Upper lobe of right lung (tissue), 1 donor: ENCODE measurements at regions not wholly inside any gene's neighbourhood (a gene's known extent, or its start where the extent isn't known, plus 50 kb on each side); places are given as distances from the start of the nearest gene placed in this dataset.

Source experiments
- ATAC-seq: fragments of 200-7000 bp; cut with Tn5 transposase; one replicate; pipeline ENCODE4 v1.9.1; 2020; ENCODE audit warnings: mild to moderate bottlenecking, moderate library complexity
- DNase-seq: peaks from one replicate; pipeline ENCODE4 v3.0.0-alpha.2; 2020
- H3K27ac ChIP-seq: fragments of 200-600 bp; one replicate; pipeline ENCODE4 v1.8.0; 2022
- H3K27me3 ChIP-seq: fragments of 200-600 bp; one replicate; pipeline ENCODE4 v1.8.0; 2022; ENCODE audit warnings: mild to moderate bottlenecking
- H3K36me3 ChIP-seq: fragments of 200-600 bp; one replicate; pipeline ENCODE4 v1.8.0; 2022
- H3K4me1 ChIP-seq: fragments of 200-600 bp; one replicate; pipeline ENCODE4 v1.8.0; 2022
- H3K4me3 ChIP-seq: fragments of 200-600 bp; one replicate; pipeline ENCODE4 v1.8.0; 2022; ENCODE audit warnings: mild to moderate bottlenecking
- H3K9me3 ChIP-seq: fragments of 200-600 bp; one replicate; pipeline ENCODE4 v1.8.0; 2022
- intact Hi-C: fragments of 100-400 bp; cut with DNase I; formaldehyde crosslinking; loops from one replicate; pipeline ENCODE4 v1.11.0; 2022
- TF ChIP-seq, protein P1 (sequence below): fragments of 200-600 bp; IDR thresholded peaks from one replicate; pipeline ENCODE4 v1.8.0; 2022; ENCODE audit warnings: antibody characterized with exemption
- donor health status: DM: no; HTN: yes; CAD: no; lungs with severe emphysema.

DNA sequence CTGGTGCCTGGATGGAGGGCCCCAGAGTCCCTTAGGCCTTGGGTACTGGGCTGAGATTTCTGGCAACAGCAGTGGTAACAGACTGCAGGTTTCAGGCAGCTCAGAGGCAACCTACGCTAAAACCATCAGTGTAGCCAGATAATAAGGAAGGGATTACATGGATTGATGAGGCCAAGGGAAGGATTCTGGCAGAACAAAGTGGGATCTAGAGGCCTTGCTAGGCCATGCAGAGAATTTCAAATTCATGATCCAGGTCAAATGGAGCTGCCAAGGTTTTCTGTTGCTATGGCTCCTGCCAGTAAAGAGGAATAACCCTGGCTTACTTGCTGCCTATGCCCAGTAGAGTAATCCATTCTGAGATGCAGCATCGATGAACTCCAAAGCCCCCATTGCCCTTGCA lies 445.7 kb downstream of the ADRA2A start:
- H3K27me3 ChIP-seq: no peaks in the 10 kb centered on the region
- intact Hi-C loops: no loop called here
- ATAC-seq: no peak
- H3K4me1 ChIP-seq: no peaks in the 10 kb centered on the region
- no peaks in the 10 kb centered on the region for H3K36me3 ChIP-seq
- TF ChIP-seq, protein P1, sequence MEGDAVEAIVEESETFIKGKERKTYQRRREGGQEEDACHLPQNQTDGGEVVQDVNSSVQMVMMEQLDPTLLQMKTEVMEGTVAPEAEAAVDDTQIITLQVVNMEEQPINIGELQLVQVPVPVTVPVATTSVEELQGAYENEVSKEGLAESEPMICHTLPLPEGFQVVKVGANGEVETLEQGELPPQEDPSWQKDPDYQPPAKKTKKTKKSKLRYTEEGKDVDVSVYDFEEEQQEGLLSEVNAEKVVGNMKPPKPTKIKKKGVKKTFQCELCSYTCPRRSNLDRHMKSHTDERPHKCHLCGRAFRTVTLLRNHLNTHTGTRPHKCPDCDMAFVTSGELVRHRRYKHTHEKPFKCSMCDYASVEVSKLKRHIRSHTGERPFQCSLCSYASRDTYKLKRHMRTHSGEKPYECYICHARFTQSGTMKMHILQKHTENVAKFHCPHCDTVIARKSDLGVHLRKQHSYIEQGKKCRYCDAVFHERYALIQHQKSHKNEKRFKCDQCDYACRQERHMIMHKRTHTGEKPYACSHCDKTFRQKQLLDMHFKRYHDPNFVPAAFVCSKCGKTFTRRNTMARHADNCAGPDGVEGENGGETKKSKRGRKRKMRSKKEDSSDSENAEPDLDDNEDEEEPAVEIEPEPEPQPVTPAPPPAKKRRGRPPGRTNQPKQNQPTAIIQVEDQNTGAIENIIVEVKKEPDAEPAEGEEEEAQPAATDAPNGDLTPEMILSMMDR: no peak
- no peak overlapping the region for H3K4me3 ChIP-seq
- no peak overlapping the region for H3K27ac ChIP-seq
- no peak for DNase-seq
- no peaks in the 10 kb centered on the region for H3K9me3 ChIP-seq

DNA sequence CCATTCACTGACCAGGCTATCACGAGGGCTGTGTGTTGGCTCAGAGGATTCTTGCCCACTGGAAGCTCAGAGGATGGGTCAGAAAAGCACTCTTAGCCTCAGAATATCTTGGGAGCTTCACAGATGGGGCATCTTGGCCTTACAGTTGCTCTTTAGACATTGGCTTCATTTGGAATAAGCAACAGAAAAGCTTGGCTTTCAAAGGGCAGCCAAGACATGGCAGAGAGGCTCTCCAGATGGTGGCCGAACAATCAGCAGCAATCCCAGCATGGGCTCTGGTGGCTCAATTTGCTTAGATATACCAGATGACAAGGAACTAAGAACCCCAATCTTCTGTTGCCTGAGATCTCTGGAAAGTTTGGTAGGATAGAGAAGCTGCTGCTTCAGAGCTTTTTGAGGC lies 446.2 kb downstream of the ADRA2A start:
- no peaks in the 10 kb centered on the region for H3K27me3 ChIP-seq
- no peaks in the 10 kb centered on the region for H3K9me3 ChIP-seq
- H3K27ac ChIP-seq: no peak overlapping the region
- no peaks in the 10 kb centered on the region for H3K36me3 ChIP-seq
- no peaks in the 10 kb centered on the region for H3K4me1 ChIP-seq
- ATAC-seq (no peak), DNase-seq (no peak)
- TF ChIP-seq, protein P1: no peak
- no peak overlapping the region for H3K4me3 ChIP-seq
- intact Hi-C loops: no loop called here

- Histone ChIP-seq H3K36me3 (no peaks in the 10 kb centered on the region), H3K4me3 (no peak overlapping the region), H3K4me1 (no peaks in the 10 kb centered on the region), H3K27me3 (no peaks in the 10 kb centered on the region), H3K9me3 (no peaks in the 10 kb centered on the region), H3K27ac (no peak overlapping the region)
- TF ChIP-seq, protein P1: no peak
- DNase-seq: no peak
- intact Hi-C loops: no loop called here
- no peak for ATAC-seq
These were observed 447.3 kb downstream of the ADRA2A start for GRCh38 chr10:111524134-111524533.

GRCh38 chr10:111525696-111526095 lies 448.9 kb downstream of the ADRA2A start:
- intact Hi-C loops: no loop called here
- TF ChIP-seq, protein P1: no peak
- H3K27ac ChIP-seq: no peak overlapping the region
- no peaks in the 10 kb centered on the region for H3K9me3 ChIP-seq
- H3K27me3 ChIP-seq: no peaks in the 10 kb centered on the region
- DNase-seq (no peak), ATAC-seq (no peak)
- no peaks in the 10 kb centered on the region for H3K4me1 ChIP-seq
- H3K36me3 ChIP-seq: no peaks in the 10 kb centered on the region
- no peak overlapping the region for H3K4me3 ChIP-seq

DNA sequence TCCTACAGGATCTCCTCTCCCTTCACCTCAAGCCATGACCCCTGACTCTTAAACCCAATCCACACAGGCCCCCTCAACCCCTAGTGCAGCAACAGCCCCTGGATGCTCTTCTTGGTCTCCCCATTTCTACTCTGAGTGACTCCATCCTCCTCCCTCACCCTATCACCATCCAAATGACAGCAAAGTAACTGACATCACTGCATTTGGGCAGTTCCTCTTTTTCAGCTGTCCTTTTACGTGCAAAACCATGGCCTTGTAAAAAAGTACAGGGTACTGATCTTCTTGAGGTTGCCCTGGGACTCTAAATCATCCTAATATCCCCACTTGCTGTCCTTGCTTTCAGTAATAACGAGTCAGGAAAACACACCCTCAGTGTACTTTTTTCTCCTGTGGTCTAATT lies 454.9 kb downstream of the ADRA2A start:
- H3K27ac ChIP-seq: no peak overlapping the region
- H3K36me3 ChIP-seq: no peaks in the 10 kb centered on the region
- no peak overlapping the region for H3K4me3 ChIP-seq
- no peak for ATAC-seq
- TF ChIP-seq, protein P1: no peak
- intact Hi-C loops: no loop called here
- no peaks in the 10 kb centered on the region for H3K4me1 ChIP-seq
- no peaks in the 10 kb centered on the region for H3K9me3 ChIP-seq
- no peaks in the 10 kb centered on the region for H3K27me3 ChIP-seq
- DNase-seq: no peak

GRCh38 chr10:111532139-111532538 lies 455.3 kb downstream of the ADRA2A start:
- intact Hi-C loops: no loop called here

More at GRCh38 chr10:111532139-111532538, 455.3 kb downstream of the ADRA2A start:
- ATAC-seq: no peak
- Histone ChIP-seq H3K27me3 (no peaks in the 10 kb centered on the region), H3K27ac (no peak overlapping the region), H3K9me3 (no peaks in the 10 kb centered on the region), H3K36me3 (no peaks in the 10 kb centered on the region), H3K4me1 (no peaks in the 10 kb centered on the region), H3K4me3 (no peak overlapping the region)
- no peak for DNase-seq
- TF ChIP-seq, protein P1: no peak
